CD14-positive monocyte (primary cell): ENCODE measurements at regions not wholly inside any gene's neighbourhood (a gene's known extent, or its start where the extent isn't known, plus 50 kb on each side); places are given as distances from the start of the nearest gene placed in this dataset.

Source experiments
- DNase-seq, 3 donors: peaks; one replicate each; pipeline ENCODE4 v3.0.0-alpha.2; 2011 to 2022
- H2AFZ ChIP-seq: 2 replicates; pipeline ENCODE4 v1.6.0; 2012; ENCODE audit warnings: mild to moderate bottlenecking, low read depth, low read length, inconsistent platforms; ENCODE audit not compliant: insufficient read depth, poor library complexity, severe bottlenecking
- H3K27ac ChIP-seq, 2 donors: 1 replicate in 1 of 2; 2 replicates in 1 of 2; pipeline ENCODE4 v1.5.1; 2012 to 2013; ENCODE audit warnings: low read length in 2 of 2, control low read depth in 1 of 2, inconsistent platforms in 1 of 2, low read depth in 1 of 2, mild to moderate bottlenecking in 1 of 2
- H3K27me3 ChIP-seq, 2 donors: one replicate each; pipeline versions ENCODE4 v1.6.0 to v1.6.1; 2011 to 2013; ENCODE audit warnings: low read length in 2 of 2; ENCODE audit not compliant: control insufficient read depth in 2 of 2, insufficient read depth in 2 of 2
- H3K36me3 ChIP-seq, 2 donors: replicated peaks in 1 of 2; 1 replicate in 1 of 2; 2 replicates in 1 of 2; pipeline versions ENCODE4 v1.5.1 to v1.6.1; 2012 to 2013; ENCODE audit warnings: low read length in 2 of 2, control low read depth in 1 of 2, inconsistent platforms in 1 of 2, mild to moderate bottlenecking in 1 of 2; ENCODE audit not compliant: insufficient read depth in 2 of 2, control insufficient read depth in 1 of 2
- H3K4me1 ChIP-seq, 2 donors: 1 replicate in 1 of 2; 2 replicates in 1 of 2; pipeline versions ENCODE4 v1.5.1 to v1.6.1; 2012 to 2013; ENCODE audit warnings: low read length in 2 of 2, control low read depth in 1 of 2, inconsistent platforms in 1 of 2, mild to moderate bottlenecking in 1 of 2, moderate library complexity in 1 of 2; ENCODE audit not compliant: insufficient read depth in 2 of 2, control insufficient read depth in 1 of 2
- H3K4me2 ChIP-seq: replicated peaks from 2 replicates; pipeline ENCODE3; 2012; ENCODE audit warnings: low read length, moderate library complexity, mild to moderate bottlenecking; ENCODE audit not compliant: poor library complexity, severe bottlenecking; ENCODE audit errors: extremely low read depth
- H3K4me3 ChIP-seq, 3 experiments: fragments of 200-600 bp in 1 of 3; sonication (generic) in 1 of 3; replicated peaks in 1 of 3; 1 replicate in 2 of 3; 2 replicates in 1 of 3; pipeline ENCODE4 v1.5.1; 2011 to 2013; ENCODE audit warnings: low read length in 3 of 3, mild to moderate bottlenecking in 3 of 3, control low read depth in 2 of 3, low read depth in 2 of 3, inconsistent platforms in 1 of 3, moderate library complexity in 1 of 3
- H3K79me2 ChIP-seq: 2 replicates; pipeline ENCODE4 v1.6.0; 2012; ENCODE audit warnings: mild to moderate bottlenecking, control low read depth, inconsistent platforms, low read length, moderate library complexity; ENCODE audit not compliant: insufficient read depth
- H3K9ac ChIP-seq: 2 replicates; pipeline ENCODE4 v1.6.0; 2017; ENCODE audit warnings: low read length, mild to moderate bottlenecking; ENCODE audit not compliant: insufficient read depth, poor library complexity, severe bottlenecking
- H3K9me3 ChIP-seq, 2 donors: replicated peaks in 1 of 2; 1 replicate in 1 of 2; 2 replicates in 1 of 2; pipeline versions ENCODE4 v1.5.1 to v1.6.1; 2012 to 2013; ENCODE audit warnings: low read length in 2 of 2, control low read depth in 1 of 2; ENCODE audit not compliant: control insufficient read depth in 1 of 2, insufficient read depth in 1 of 2
- H4K20me1 ChIP-seq: 2 replicates; pipeline ENCODE4 v1.6.0; 2012; ENCODE audit warnings: mild to moderate bottlenecking, low read length, control low read depth, moderate library complexity; ENCODE audit not compliant: insufficient read depth
- H3K27ac Mint-ChIP-seq, 7 donors: one replicate each; pipeline ENCODE4 v1.8.0; 2020; ENCODE audit warnings: mild to moderate bottlenecking in 7 of 7, mixed read lengths in 7 of 7, moderate library complexity in 6 of 7, inconsistent platforms in 2 of 7
- H3K27me3 Mint-ChIP-seq, 3 donors: one replicate each; pipeline ENCODE4 v1.8.0; 2021 to 2022; ENCODE audit warnings: low read depth in 3 of 3, mild to moderate bottlenecking in 3 of 3, mixed read lengths in 3 of 3, moderate library complexity in 3 of 3, inconsistent platforms in 1 of 3
- H3K36me3 Mint-ChIP-seq, 2 donors: one replicate each; pipeline ENCODE4 v1.8.0; 2020; ENCODE audit warnings: mixed read lengths in 2 of 2, inconsistent platforms in 1 of 2, mild to moderate bottlenecking in 1 of 2
- H3K4me1 Mint-ChIP-seq: one replicate; pipeline ENCODE4 v1.8.0; 2020; ENCODE audit warnings: mild to moderate bottlenecking, mixed read lengths
- H3K4me3 Mint-ChIP-seq, 2 donors: one replicate each; pipeline ENCODE4 v1.8.0; 2020; ENCODE audit warnings: mild to moderate bottlenecking in 2 of 2, mixed read lengths in 2 of 2, moderate library complexity in 1 of 2
- H3K9me3 Mint-ChIP-seq, 7 donors: one replicate each; pipeline ENCODE4 v1.8.0; 2020 to 2022; ENCODE audit warnings: mixed read lengths in 7 of 7, mild to moderate bottlenecking in 6 of 7, moderate library complexity in 6 of 7, inconsistent platforms in 2 of 7
- WGBS: methylation state at CpG from one replicate; pipeline ENCODE4 v1.1.5; 2013; ENCODE audit warnings: missing lambda C conversion rate; ENCODE audit not compliant: insufficient coverage; 5-methylcytosine and 5-hydroxymethylcytosine counted together
- intact Hi-C, 2 donors: fragments of 100-400 bp; cut with micrococcal nuclease; formaldehyde crosslinking; loops; one replicate each; pipeline versions ENCODE4 v1.15.0 to v1.15.1; 2023
- TF ChIP-seq, protein P1 (sequence below): fragments of 200-600 bp; IDR thresholded peaks from one replicate; pipeline ENCODE4 v1.8.0; 2022; ENCODE audit warnings: antibody characterized with exemption, mild to moderate bottlenecking

DNA sequence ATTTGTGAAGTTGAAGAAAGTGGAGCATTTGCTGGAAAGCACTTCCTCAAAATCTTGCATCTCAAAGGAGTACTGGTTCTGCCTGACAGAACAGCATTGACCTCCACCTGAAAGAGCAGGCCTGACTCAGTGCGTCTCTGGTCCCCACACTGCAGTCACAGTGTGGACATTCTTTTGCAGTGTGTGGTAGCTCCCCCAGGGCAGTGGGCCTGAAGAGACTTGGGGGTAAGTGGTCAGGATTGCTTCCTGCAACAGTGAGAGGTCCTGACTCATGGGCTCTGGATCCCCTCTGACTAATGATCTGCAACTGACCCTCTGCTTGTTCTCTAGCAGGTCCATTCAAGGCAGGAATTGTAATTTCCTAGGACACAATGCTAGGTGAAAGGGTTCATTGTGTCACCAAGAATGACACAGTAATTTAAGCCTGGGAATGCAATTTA is 204.9 kb upstream of the KCNJ16 start:
- Histone ChIP-seq H3K79me2 (no peaks in the 10 kb centered on the region), H3K27ac (no peak overlapping the region), H4K20me1 (no peaks in the 10 kb centered on the region), H3K4me2 (no peak overlapping the region), H3K27me3 (no peaks in the 10 kb centered on the region), H3K4me3 (no peak overlapping the region), H3K9ac (no peak overlapping the region), H3K36me3 (no peaks in the 10 kb centered on the region), H2AFZ (no peak overlapping the region), H3K9me3 (peaks cover 0 to 15% of the 10 kb centered on the region in 2 donors), H3K4me1 (no peaks in the 10 kb centered on the region)
- Mint-ChIP-seq H3K4me1 (no peaks in the 10 kb centered on the region), H3K27ac (no peak overlapping the region), H3K9me3 (peaks cover 5 to 18% (median 12%) of the 10 kb centered on the region in 7 donors), H3K27me3 (peaks cover 0 to 2% (median 0%) of the 10 kb centered on the region in 3 donors), H3K4me3 (no peak overlapping the region), H3K36me3 (no peaks in the 10 kb centered on the region)
- intact Hi-C loops: no loop called here
- no CpG with 5 or more reads among the region's 1 CpG for WGBS
- TF ChIP-seq, protein P1, sequence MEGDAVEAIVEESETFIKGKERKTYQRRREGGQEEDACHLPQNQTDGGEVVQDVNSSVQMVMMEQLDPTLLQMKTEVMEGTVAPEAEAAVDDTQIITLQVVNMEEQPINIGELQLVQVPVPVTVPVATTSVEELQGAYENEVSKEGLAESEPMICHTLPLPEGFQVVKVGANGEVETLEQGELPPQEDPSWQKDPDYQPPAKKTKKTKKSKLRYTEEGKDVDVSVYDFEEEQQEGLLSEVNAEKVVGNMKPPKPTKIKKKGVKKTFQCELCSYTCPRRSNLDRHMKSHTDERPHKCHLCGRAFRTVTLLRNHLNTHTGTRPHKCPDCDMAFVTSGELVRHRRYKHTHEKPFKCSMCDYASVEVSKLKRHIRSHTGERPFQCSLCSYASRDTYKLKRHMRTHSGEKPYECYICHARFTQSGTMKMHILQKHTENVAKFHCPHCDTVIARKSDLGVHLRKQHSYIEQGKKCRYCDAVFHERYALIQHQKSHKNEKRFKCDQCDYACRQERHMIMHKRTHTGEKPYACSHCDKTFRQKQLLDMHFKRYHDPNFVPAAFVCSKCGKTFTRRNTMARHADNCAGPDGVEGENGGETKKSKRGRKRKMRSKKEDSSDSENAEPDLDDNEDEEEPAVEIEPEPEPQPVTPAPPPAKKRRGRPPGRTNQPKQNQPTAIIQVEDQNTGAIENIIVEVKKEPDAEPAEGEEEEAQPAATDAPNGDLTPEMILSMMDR: no peak
- peak in 1 of 3 donors; percentile 21 for DNase-seq

DNA sequence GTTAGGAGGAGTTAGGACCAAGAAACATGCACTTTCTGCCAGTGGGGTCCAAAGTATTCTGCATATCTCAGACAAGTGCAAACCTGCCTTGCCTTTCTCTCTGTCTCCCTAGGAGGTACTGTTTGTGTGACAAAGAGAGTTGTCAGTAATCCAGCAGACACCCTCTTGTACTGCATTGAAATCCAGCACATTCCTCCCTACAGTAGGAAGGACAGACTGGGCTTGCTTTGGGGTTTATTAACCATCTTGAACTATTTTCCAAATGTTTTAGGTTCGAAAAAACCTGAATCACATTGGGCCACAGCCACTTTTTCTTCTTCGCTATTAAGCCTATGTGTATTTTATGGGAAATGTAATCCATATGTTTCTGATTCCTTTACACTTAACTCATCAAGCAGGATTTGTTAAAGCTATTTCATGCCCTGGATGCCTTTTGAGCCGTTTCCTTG is 204.2 kb upstream of the KCNJ16 start:
- Mint-ChIP-seq H3K9me3 (peaks cover 5 to 18% (median 12%) of the 10 kb centered on the region in 7 donors), H3K36me3 (no peaks in the 10 kb centered on the region), H3K27ac (no peak overlapping the region), H3K4me3 (no peak overlapping the region), H3K4me1 (no peaks in the 10 kb centered on the region), H3K27me3 (peaks cover 0 to 2% (median 0%) of the 10 kb centered on the region in 3 donors)
- H3K36me3 ChIP-seq: no peaks in the 10 kb centered on the region
- no peak overlapping the region for H3K4me2 ChIP-seq
- no peaks in the 10 kb centered on the region for H3K27me3 ChIP-seq
- no peaks in the 10 kb centered on the region for H3K79me2 ChIP-seq
- no peaks in the 10 kb centered on the region for H4K20me1 ChIP-seq
- intact Hi-C loops: no loop called here
- no peak for DNase-seq
- WGBS: no CpG with 5 or more reads among the region's 3 CpGs
- no peak overlapping the region for H3K9ac ChIP-seq
- peaks cover 0 to 15% of the 10 kb centered on the region in 2 donors for H3K9me3 ChIP-seq
- H3K4me3 ChIP-seq: no peak overlapping the region
- no peaks in the 10 kb centered on the region for H3K4me1 ChIP-seq
- H3K27ac ChIP-seq: no peak overlapping the region
- H2AFZ ChIP-seq: no peak overlapping the region
- TF ChIP-seq, protein P1: no peak
